ENCODE measurements at regions not wholly inside any gene's neighbourhood (a gene's known extent, or its start where the extent isn't known, plus 50 kb on each side); places are given as distances from the start of the nearest gene placed in this dataset.
A peak's percentile ranks its signal among the peaks of the same experiment; 100 is the strongest.
"Not testable (repeated sequence)": the region's sequence is repeated elsewhere in the genome, so short reads cannot be mapped to it uniquely, and the experiment has no call there.

DNA sequence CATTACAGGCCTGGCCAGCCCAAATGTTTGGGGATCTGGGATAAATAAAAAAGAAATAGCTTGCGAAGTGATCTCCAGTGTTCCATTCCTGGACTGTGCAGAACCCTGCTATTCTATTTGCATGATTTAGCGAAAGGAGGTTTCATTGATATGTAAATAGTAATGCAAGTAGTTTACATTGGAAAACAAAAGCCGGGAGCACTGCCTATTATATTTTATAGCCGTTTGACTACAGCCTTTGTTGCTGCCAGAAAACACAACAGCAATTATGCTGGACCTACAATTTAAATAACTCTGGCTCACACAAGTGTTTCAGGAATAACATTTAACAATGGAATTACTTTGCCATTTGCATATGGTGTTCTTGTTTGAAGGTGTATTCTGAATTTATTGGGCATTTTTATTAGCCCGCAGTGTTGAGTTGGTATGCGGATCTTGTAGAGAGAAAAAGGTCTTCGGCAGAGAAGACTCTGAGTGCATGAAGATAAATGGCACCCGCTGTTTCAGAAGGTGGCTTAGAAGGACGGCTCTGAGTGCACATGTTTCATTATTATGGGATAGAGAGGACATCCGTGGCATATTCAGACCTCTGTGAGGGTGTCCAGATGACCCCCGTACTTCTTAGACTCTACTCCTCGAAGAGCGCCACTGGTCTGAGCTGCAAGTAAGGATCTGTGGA is 315.0 kb downstream of the BRD1 start:
- no peaks in the 10 kb centered on the region for H3K27me3 ChIP-seq (replicated peaks in 1 of 7)
- 86 to 91% (median 89%) methylated on average over 13 of the region's 13 CpGs for WGBS, 5 donors
- peaks cover 0 to 36% (median 25%) of the 10 kb centered on the region in 8 donors for H3K9me3 ChIP-seq
- peaks cover 0 to 14% (median 1%) of the 10 kb centered on the region in 6 donors for H3K4me1 ChIP-seq
- no peak for DNase-seq
- intact Hi-C loops (cut with DNase I; ENCODE audit: low total_unique reads), result no loop called here
- no peak overlapping the region for H3K4me3 ChIP-seq
- H3K27ac ChIP-seq, result peak overlapping the region in 1 of 8 donors; percentile 78
- no peak for TF ChIP-seq POLR2A (IDR thresholded peaks at IDR 0.05)
- TF ChIP-seq, protein P1, sequence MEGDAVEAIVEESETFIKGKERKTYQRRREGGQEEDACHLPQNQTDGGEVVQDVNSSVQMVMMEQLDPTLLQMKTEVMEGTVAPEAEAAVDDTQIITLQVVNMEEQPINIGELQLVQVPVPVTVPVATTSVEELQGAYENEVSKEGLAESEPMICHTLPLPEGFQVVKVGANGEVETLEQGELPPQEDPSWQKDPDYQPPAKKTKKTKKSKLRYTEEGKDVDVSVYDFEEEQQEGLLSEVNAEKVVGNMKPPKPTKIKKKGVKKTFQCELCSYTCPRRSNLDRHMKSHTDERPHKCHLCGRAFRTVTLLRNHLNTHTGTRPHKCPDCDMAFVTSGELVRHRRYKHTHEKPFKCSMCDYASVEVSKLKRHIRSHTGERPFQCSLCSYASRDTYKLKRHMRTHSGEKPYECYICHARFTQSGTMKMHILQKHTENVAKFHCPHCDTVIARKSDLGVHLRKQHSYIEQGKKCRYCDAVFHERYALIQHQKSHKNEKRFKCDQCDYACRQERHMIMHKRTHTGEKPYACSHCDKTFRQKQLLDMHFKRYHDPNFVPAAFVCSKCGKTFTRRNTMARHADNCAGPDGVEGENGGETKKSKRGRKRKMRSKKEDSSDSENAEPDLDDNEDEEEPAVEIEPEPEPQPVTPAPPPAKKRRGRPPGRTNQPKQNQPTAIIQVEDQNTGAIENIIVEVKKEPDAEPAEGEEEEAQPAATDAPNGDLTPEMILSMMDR (IDR thresholded peaks at IDR 0.05 in 8 of 11, conservative IDR thresholded peaks at IDR 0.05 in 3 of 11), result no peak
- TF ChIP-seq POLR2AphosphoS5 (IDR thresholded peaks at IDR 0.05), result no peak
- H3K36me3 ChIP-seq, result peaks cover 0 to 4% (median 0%) of the 10 kb centered on the region in 6 donors

DNA sequence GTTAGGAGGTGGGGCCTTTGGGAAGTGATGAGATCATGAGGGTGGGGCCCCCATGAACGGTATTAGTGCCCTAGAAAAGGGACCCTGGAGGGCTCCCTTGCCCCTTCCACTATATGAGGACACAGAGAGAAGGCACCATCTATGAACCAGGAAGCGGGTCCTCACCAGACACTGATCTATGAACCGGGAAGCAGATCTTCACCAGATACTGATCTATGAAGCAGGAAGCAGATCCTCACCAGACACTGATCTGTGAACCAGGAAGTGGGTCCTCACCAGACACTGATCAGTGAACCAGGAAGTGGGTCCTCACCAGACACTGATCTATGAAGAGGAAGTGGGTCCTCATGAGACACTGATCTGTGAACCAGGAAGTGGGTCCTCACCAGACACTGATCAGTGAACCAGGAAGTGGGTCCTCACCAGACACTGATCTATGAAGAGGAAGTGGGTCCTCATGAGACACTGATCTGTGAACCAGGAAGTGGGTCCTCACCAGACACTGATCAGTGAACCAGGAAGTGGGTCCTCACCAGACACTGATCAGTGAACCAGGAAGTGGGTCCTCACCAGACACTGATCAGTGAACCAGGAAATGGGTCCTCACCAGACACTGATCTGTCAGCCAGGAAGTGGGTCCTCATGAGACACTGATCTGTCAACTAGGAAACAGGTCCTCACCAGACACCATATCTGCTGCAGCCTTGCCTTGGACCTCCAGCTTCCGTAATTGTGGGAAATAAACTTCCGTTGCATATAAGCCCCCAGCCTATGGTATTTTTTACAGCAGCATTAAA is 316.1 kb downstream of the BRD1 start:
- peak; percentile 9 for DNase-seq
- WGBS, 5 donors, result 73 to 89% (median 82%) methylated on average over 5 of the region's 5 CpGs
- Histone ChIP-seq H3K9me3 (peaks cover 0 to 36% (median 25%) of the 10 kb centered on the region in 8 donors), H3K27ac (peak overlapping the region in 7 of 8 donors; percentile 7 to 78 (median 41))
- H3K4me1 ChIP-seq; H3K36me3 ChIP-seq; H3K27me3 ChIP-seq (replicated peaks in 1 of 7); intact Hi-C loops (cut with DNase I; ENCODE audit: low total_unique reads); H3K4me3 ChIP-seq: not testable (repeated sequence)

DNA sequence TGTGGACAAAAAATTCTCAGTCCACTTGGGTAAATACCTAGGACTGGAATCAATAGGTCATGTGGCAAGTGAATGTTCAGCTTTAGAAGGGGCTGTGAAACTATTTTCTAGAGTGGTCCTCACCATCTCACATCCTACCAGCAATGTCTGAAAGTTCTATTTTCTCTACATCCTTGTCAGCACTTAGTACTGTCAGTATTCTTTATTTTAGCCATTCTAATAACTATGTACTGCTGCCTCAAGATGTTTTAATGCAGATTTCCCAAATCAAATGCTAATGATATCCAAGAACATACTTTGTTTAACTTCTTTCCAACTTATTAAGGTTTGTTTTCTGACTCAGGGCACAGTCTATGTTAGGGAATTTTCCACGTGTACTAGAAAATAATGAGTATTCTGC is 317.0 kb downstream of the BRD1 start:
- H3K4me3 ChIP-seq, result no peak overlapping the region
- H3K27ac ChIP-seq, result no peak overlapping the region
- no peak for DNase-seq
- H3K4me1 ChIP-seq, result peaks cover 0 to 3% (median 0%) of the 10 kb centered on the region in 6 donors
- peaks cover 0 to 40% (median 25%) of the 10 kb centered on the region in 8 donors for H3K9me3 ChIP-seq
- WGBS, 5 donors, result 91 to 94% (median 92%) methylated on average over 1 of the region's 1 CpG
- intact Hi-C loops (cut with DNase I; ENCODE audit: low total_unique reads), result no loop called here
- H3K36me3 ChIP-seq, result peaks cover 0 to 4% (median 0%) of the 10 kb centered on the region in 6 donors
- H3K27me3 ChIP-seq (replicated peaks in 1 of 7), result no peaks in the 10 kb centered on the region
- TF ChIP-seq POLR2A (IDR thresholded peaks at IDR 0.05) (no peak), POLR2AphosphoS5 (IDR thresholded peaks at IDR 0.05) (no peak)
- TF ChIP-seq, protein P1 (IDR thresholded peaks at IDR 0.05 in 8 of 11, conservative IDR thresholded peaks at IDR 0.05 in 3 of 11), result no peak

DNA sequence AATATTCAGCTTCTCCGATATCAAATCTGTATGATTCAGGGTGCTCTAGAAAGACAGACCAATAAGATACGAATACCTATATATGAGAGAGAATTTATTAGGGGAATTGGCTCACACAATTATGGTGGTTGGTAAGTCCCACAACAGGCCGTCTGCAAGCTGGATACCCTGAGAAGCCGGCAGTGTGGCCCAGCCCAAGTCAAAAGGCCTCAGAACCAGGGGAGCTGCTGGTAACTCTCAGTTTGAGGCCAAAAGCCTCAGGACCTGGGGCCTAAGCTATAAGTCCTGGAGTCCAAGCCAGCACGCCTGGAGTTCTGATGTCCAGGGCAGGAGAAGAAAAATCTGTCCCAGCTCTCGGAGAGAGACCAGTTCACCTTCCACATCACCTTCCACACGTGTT is 318.7 kb downstream of the BRD1 start:
- Histone ChIP-seq H3K9me3 (peaks cover 0 to 40% (median 25%) of the 10 kb centered on the region in 8 donors), H3K36me3 (peaks cover 0 to 4% (median 0%) of the 10 kb centered on the region in 6 donors), H3K27me3 (replicated peaks in 1 of 7) (no peaks in the 10 kb centered on the region), H3K4me1 (peaks cover 0 to 3% (median 0%) of the 10 kb centered on the region in 6 donors), H3K27ac (no peak overlapping the region), H3K4me3 (no peak overlapping the region)
- DNase-seq, result no peak
- intact Hi-C loops (cut with DNase I; ENCODE audit: low total_unique reads), result no loop called here
- TF ChIP-seq POLR2A (IDR thresholded peaks at IDR 0.05) (no peak), POLR2AphosphoS5 (IDR thresholded peaks at IDR 0.05) (no peak)
- TF ChIP-seq, protein P1 (IDR thresholded peaks at IDR 0.05 in 8 of 11, conservative IDR thresholded peaks at IDR 0.05 in 3 of 11), result no peak
- 90 to 99% (median 94%) methylated on average over 6 to 7 of the region's 7 CpGs for WGBS, 5 donors

Data from spleen (tissue), 11 donors.